ENCODE measurements at regions not wholly inside any gene's neighbourhood (a gene's known extent, or its start where the extent isn't known, plus 50 kb on each side); places are given as distances from the start of the nearest gene placed in this dataset.
"Not testable (repeated sequence)": the region's sequence is repeated elsewhere in the genome, so short reads cannot be mapped to it uniquely, and the experiment has no call there.

GRCh38 chr5:23437011-23437410 is 70.4 kb upstream of the PRDM9 start:
- Histone ChIP-seq H2AFZ (ENCODE audit: low read depth, low read length, severe bottlenecking) (no peak overlapping the region), H3K79me2 (ENCODE audit: insufficient read depth, low read length) (no peaks in the 10 kb centered on the region), H4K20me1 (ENCODE audit: low read depth, low read length) (no peaks in the 10 kb centered on the region), H3K4me3 (ENCODE audit: insufficient read depth, low read length, poor library complexity, severe bottlenecking) (no peak overlapping the region), H3K36me3 (ENCODE audit: low read length) (no peaks in the 10 kb centered on the region), H3K9ac (ENCODE audit: low read length) (no peak overlapping the region), H3K27ac (ENCODE audit: low read depth, low read length) (no peak overlapping the region), H3K27me3 (ENCODE audit: low read length) (no peaks in the 10 kb centered on the region), H3F3A (ENCODE audit: insufficient read depth) (no peaks in the 10 kb centered on the region), H3K4me2 (ENCODE audit: low read depth, low read length, poor library complexity, severe bottlenecking) (no peak overlapping the region), H3K9me2 (replicated peaks; ENCODE audit: insufficient read depth, low read length) (no peaks in the 10 kb centered on the region), H3K9me3 (ENCODE audit: insufficient read depth, low read length) (no peaks in the 10 kb centered on the region)
- TF ChIP-seq, protein P1, sequence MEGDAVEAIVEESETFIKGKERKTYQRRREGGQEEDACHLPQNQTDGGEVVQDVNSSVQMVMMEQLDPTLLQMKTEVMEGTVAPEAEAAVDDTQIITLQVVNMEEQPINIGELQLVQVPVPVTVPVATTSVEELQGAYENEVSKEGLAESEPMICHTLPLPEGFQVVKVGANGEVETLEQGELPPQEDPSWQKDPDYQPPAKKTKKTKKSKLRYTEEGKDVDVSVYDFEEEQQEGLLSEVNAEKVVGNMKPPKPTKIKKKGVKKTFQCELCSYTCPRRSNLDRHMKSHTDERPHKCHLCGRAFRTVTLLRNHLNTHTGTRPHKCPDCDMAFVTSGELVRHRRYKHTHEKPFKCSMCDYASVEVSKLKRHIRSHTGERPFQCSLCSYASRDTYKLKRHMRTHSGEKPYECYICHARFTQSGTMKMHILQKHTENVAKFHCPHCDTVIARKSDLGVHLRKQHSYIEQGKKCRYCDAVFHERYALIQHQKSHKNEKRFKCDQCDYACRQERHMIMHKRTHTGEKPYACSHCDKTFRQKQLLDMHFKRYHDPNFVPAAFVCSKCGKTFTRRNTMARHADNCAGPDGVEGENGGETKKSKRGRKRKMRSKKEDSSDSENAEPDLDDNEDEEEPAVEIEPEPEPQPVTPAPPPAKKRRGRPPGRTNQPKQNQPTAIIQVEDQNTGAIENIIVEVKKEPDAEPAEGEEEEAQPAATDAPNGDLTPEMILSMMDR (IDR thresholded peaks at IDR 0.05; ENCODE audit: insufficient read depth, low read length, poor library complexity, severe bottlenecking), result no peak
- no peak for TF ChIP-seq EZH2phosphoT487 (conservative IDR thresholded peaks at IDR 0.05; ENCODE audit: low read length)

DNA sequence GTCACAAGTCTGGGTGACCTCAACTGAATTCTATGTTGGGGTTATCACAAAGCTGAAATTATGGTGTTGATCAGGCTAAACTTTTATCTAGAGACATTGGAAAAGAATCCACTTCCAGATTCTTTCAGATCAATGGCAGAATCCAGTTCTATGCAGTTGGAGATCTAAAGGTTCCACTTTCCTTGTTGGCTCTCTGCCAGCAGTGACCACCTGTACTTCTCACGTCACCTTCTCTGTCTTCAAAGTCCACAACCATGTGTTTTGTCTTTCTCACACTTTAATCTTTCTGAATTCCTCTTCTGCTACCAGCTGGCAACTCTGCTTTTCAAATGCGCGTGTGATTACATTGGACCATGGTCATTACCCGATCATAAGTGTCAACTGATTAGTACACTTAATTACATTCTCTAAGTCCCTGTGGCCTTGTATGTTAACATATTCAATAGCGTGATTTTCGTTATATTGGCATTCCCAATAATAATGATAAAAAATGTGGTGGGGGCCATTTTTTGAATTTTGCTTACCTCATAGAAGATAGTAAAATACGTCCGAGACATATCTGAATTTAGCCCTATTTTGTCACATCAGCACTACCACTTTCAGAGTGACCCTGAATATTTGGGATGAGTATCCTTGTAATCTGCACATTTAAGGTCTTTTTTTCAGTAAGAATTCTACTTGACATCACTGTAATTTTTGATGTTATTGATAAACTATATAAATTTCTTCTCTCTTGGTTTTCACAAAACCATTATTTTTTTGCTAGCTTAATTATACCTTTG is 73.7 kb upstream of the PRDM9 start:
- no peaks in the 10 kb centered on the region for H3F3A ChIP-seq (ENCODE audit: insufficient read depth)
- no peak overlapping the region for H3K9ac ChIP-seq (ENCODE audit: low read length)
- H3K27ac ChIP-seq (ENCODE audit: low read depth, low read length), result no peak overlapping the region
- H3K4me3 ChIP-seq (ENCODE audit: insufficient read depth, low read length, poor library complexity, severe bottlenecking), result no peak overlapping the region
- no peaks in the 10 kb centered on the region for H3K79me2 ChIP-seq (ENCODE audit: insufficient read depth, low read length)
- no peak for TF ChIP-seq EZH2phosphoT487 (conservative IDR thresholded peaks at IDR 0.05; ENCODE audit: low read length)
- TF ChIP-seq, protein P1 (IDR thresholded peaks at IDR 0.05; ENCODE audit: insufficient read depth, low read length, poor library complexity, severe bottlenecking), result no peak
- H3K36me3 ChIP-seq (ENCODE audit: low read length), result no peaks in the 10 kb centered on the region
- H3K9me3 ChIP-seq (ENCODE audit: insufficient read depth, low read length), result no peaks in the 10 kb centered on the region
- no peak overlapping the region for H3K4me2 ChIP-seq (ENCODE audit: low read depth, low read length, poor library complexity, severe bottlenecking)
- H2AFZ ChIP-seq (ENCODE audit: low read depth, low read length, severe bottlenecking), result no peak overlapping the region
- H3K27me3 ChIP-seq (ENCODE audit: low read length), result no peaks in the 10 kb centered on the region
- H3K9me2 ChIP-seq (replicated peaks; ENCODE audit: insufficient read depth, low read length), result no peaks in the 10 kb centered on the region
- no peaks in the 10 kb centered on the region for H4K20me1 ChIP-seq (ENCODE audit: low read depth, low read length)

- Histone ChIP-seq H3K4me2 (ENCODE audit: low read depth, low read length, poor library complexity, severe bottlenecking) (no peak overlapping the region), H3K4me3 (ENCODE audit: insufficient read depth, low read length, poor library complexity, severe bottlenecking) (no peak overlapping the region), H3K9me2 (replicated peaks; ENCODE audit: insufficient read depth, low read length) (no peaks in the 10 kb centered on the region), H4K20me1 (ENCODE audit: low read depth, low read length) (no peaks in the 10 kb centered on the region), H3K36me3 (ENCODE audit: low read length) (no peaks in the 10 kb centered on the region), H2AFZ (ENCODE audit: low read depth, low read length, severe bottlenecking) (no peak overlapping the region), H3K9ac (ENCODE audit: low read length) (no peak overlapping the region), H3K9me3 (ENCODE audit: insufficient read depth, low read length) (no peaks in the 10 kb centered on the region), H3K27me3 (ENCODE audit: low read length) (no peaks in the 10 kb centered on the region), H3K27ac (ENCODE audit: low read depth, low read length) (no peak overlapping the region), H3F3A (ENCODE audit: insufficient read depth) (no peaks in the 10 kb centered on the region), H3K79me2 (ENCODE audit: insufficient read depth, low read length) (no peaks in the 10 kb centered on the region)
- TF ChIP-seq EZH2phosphoT487 (conservative IDR thresholded peaks at IDR 0.05; ENCODE audit: low read length), result no peak
- TF ChIP-seq, protein P1 (IDR thresholded peaks at IDR 0.05; ENCODE audit: insufficient read depth, low read length, poor library complexity, severe bottlenecking), result no peak
Measured at GRCh38 chr5:23428705-23429104, 78.7 kb upstream of the PRDM9 start.

- not testable (repeated sequence) for H3K4me3 ChIP-seq (ENCODE audit: insufficient read depth, low read length, poor library complexity, severe bottlenecking); H3K9me3 ChIP-seq (ENCODE audit: insufficient read depth, low read length); H3K9ac ChIP-seq (ENCODE audit: low read length); H3K27ac ChIP-seq (ENCODE audit: low read depth, low read length); H3F3A ChIP-seq (ENCODE audit: insufficient read depth); H3K4me2 ChIP-seq (ENCODE audit: low read depth, low read length, poor library complexity, severe bottlenecking); H4K20me1 ChIP-seq (ENCODE audit: low read depth, low read length); H3K79me2 ChIP-seq (ENCODE audit: insufficient read depth, low read length); H3K36me3 ChIP-seq (ENCODE audit: low read length); H3K27me3 ChIP-seq (ENCODE audit: low read length); H3K9me2 ChIP-seq (replicated peaks; ENCODE audit: insufficient read depth, low read length)
- H2AFZ ChIP-seq (ENCODE audit: low read depth, low read length, severe bottlenecking), result peak overlapping the region; percentile 87
Measured at GRCh38 chr5:23420214-23420613, 87.2 kb upstream of the PRDM9 start.

Measured in SU-DHL-6 (cell line).